ENCODE measurements at regions not wholly inside any gene's neighbourhood (a gene's known extent, or its start where the extent isn't known, plus 50 kb on each side); places are given as distances from the start of the nearest gene placed in this dataset.

DNA sequence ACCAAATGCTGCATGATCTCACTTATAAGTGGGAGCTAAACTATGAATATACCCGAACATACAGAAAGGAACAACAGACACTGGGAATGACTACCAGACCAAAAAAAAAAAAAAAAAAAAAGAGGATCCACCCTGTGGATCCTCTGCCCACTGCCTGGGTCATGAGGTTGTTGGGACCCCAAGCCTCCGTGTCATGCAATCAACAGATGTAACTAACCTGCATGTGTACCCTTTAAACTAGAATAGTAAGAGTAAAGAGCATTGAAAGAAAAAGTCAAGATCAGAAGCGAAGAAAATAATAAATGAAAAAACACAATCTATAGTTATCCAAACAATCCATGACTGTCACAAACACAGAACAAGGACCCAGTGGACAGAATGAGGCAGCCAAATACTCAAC lies 109.5 kb upstream of the TOP3B start:
- DNase-seq: no peak

- DNase-seq: no peak
Measured at GRCh38 chr22:22091400-22091878, 108.9 kb upstream of the TOP3B start.

DNA sequence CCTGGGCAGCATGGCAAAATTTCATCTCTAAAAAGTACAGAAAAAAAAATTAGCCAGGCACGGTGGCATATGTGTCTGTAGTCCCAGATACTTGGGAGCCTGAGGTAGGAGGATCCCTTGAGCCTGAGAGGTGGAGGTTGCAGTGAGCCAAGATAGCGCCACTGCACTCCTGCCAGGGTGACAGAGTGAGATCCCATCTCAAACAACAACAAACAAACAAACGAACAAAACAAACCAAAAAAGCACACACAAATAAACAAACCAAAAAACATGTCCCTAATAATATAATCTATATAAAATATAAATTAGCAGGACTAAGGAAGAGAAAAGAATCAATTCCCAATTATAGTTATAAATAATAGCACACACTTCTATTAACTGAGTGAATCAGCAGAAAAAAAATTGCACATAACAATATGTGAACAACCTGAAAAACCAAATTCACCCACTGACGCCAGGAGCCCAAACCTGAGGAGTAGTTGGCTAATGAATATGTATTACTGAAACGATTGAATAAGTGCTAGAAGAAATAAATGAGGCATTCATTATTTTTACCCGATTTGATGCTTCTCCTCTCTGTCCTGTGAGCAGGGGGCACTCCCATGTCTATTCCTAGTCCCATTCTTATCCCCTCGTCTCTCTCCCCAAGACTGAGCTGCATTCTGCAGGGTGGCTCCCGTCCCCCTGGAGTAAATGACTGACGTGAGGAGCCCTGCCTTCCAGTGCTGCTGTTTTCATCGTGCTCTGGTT lies 108.2 kb upstream of the TOP3B start:
- no peak for DNase-seq

DNA sequence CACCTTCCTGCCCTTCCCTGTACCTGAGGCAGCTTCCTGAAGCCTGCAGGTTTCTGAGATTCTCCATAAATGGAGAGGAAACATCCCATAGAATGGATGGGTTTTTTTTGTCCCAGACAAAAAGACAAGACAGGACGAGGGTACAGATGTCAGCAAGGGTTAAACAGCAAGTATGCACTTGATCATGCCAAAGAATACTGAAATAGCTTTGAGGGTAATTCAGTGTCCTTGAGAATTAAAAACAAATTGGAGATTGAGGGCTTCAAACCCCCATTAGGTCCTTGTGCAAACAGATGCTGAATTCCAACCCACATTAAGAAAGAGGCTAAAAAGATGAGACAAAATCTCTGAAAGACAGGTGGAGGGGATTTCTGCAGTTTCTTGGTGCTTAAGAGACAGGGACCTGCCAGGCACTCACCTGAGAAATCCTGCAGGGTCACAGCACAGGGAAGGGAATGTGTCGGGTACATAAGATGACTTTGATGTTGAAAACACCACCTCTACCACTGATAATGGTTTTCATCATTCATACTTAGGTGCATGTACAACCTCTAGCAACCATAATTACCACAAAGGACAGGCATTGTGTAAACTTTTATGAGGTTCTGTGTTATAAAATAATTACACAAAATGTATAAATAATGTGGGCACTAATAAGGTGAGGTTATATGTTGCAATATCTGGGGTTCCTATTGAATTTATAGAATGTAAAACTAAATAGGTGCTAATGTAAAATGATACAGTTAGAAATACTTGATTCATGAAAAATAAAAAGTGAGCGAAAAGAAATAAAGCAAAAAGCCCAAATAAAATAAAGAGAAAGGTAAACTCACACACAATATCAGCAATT lies 107.1 kb upstream of the TOP3B start:
- DNase-seq: no peak

GRCh38 chr22:22088658-22089458 lies 106.3 kb upstream of the TOP3B start:
- no peak for DNase-seq

GRCh38 chr22:22087854-22088657 lies 105.5 kb upstream of the TOP3B start:
- DNase-seq: no peak

DNA sequence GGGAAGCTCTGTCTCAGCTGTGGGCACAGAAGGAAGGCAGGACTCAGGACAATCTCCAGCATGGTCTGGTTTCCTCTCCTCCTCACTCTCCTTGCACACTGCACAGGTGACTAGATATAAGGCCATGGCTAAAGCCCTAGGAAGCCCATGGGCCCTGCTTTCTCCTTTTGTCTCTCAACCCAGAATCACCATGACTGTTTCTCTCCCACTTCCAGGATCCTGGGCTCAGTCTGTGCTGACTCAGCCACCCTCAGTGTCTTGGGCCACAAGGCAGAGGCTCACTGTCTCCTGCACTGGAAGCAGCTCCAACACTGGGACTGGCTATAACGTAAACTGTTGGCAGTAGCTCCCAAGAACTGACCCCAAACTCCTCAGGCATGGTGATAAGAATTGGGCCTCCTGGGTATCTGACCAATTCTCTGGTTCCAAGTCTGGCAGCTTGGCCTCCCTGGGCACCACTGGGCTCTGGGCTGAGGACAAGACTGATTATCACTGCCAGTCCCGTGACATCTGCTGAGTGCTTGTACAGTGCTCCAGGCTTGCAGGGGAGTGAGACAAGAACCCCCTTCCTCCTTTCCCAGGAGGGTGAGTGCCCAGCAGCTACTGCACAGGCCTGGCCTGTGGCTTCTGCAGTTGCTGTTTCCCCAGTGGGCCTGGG lies 104.0 kb upstream of the TOP3B start:
- no peak for DNase-seq

DNA sequence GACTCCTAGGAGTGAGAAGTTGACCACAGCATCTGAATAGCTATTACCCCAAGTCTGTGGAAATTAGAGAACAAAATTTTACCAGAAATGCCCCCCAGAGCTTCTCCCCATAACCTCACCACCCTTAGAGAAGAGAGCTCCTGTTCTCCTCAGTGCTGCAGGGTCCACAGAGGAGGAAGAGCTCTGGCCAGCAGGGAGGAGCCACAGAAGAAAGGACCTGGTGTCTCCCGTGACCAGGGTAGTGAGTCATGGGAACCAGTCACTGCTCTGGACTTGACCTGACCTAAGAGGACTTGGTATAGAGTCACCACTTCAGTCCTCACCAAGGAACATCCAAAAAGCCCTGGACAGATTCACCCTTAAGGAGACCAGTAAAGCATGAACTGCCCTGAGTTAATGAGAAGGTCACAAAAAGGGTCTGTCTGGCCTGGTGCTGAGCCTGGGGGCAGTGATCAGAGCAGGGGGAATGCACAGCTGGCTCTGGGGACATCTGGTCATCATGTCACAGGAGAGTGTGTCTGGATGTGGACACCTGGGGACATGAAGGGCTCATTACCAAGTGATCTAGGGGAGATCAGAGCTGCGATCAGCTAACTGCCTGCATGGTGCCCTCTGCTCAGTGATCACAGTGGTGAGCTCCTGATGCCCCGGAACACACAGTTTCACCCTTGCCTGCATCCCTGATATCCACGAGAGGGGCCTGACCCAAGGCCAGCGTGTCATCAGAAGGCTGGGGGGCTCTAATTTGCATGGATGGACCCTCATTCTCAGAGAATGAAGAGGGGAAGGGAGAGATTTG lies 103.3 kb upstream of the TOP3B start:
- DNase-seq: no peak

DNA sequence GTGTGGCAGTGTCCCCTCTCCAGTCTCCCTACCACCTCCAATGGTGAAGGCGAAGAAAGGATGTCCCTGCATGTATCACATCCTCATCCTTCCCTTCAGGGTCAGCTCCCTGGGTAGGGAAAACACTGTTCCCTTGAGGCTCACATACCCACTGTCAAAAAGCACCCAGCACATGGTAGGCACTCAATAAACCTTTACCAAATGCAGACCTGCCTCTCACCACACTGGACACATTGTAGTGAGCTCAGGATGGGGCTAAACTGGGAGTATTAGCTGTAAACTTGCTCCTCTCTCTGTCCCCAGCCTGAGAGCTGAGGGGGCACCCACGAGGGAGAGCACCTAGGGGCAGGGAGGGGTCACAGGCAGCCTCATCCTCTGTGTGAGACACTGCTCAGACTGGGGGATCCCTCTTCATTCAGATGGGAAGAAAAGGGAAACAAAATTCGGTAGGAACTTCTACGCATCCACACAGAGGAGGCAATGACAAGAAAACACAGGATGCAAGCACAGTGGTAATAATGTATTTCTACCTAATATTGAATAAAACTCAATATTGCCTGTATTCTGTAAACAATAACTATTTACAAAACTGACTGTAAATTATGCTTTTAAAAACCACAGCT lies 101.6 kb upstream of the TOP3B start:
- no peak for DNase-seq

- DNase-seq: no peak
Measured at GRCh38 chr22:22082960-22083359, 100.4 kb upstream of the TOP3B start.

DNA sequence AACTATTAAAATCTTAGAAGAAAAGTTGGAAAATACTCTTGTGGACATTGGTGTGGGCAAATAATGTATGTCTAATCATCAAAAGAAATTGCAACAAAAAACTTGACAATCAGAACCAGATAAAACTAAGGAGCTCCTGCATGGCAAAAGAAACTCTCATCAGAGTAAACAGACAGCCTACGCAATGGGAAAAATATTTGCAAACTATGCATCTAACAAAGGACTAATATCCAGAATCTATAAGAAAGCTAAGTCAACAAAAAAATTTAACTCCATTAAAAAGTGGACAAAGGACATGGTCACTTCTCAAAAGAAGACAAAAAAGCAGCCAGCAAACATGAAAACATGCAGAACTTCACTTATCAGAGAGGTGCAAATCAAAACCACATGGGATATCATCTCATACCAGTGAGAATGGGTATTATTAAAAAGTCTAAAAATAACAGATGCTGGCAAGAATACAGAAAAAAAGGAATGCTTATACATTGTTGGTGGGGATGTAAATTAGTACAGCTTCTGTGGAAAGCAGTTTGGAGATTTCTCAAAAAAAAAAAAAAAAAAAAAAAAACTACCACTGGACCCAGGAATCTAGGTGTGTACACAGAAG lies 99.7 kb upstream of the TOP3B start:
- DNase-seq: no peak

DNA sequence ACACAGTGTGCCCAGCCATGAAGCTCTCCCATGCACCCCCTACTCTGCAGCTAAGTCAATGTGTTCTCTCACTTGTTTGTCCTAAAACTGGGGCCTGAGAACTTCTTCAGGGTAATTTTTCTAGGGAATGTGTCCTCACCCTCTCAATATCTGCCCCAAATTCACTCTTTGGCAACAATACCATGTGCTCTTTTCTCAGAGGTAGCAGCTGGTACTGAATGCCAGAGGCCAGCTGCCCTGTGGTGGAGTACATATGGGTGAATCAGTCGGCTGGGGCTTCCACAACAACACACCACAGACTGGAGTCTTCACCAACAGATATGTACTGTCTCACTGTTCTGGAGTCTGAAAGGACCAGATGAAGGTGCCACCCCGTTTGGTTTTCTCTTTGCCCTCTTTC lies 97.7 kb upstream of the TOP3B start:
- DNase-seq: no peak

- no peak for DNase-seq
Measured at GRCh38 chr22:22079404-22080148, 97.0 kb upstream of the TOP3B start.

DNA sequence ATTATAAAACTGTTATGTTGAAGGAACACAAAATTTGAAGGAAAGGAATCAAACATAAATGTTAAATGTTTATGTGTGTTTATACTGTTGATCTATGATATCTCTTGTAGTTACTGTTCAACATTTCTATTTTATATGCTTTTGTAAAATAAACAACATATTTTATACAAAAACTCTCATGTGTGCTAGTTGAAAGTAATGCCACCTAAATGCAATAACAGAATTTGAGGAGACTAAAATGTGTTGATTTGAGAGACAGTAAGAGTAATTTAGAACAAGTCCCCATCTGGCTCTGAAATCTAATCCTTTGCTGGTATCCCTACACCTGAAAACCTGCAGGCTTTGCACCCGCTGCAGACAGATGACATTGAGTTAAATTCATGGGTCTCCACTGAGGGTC lies 95.7 kb upstream of the TOP3B start:
- no peak for DNase-seq

DNA sequence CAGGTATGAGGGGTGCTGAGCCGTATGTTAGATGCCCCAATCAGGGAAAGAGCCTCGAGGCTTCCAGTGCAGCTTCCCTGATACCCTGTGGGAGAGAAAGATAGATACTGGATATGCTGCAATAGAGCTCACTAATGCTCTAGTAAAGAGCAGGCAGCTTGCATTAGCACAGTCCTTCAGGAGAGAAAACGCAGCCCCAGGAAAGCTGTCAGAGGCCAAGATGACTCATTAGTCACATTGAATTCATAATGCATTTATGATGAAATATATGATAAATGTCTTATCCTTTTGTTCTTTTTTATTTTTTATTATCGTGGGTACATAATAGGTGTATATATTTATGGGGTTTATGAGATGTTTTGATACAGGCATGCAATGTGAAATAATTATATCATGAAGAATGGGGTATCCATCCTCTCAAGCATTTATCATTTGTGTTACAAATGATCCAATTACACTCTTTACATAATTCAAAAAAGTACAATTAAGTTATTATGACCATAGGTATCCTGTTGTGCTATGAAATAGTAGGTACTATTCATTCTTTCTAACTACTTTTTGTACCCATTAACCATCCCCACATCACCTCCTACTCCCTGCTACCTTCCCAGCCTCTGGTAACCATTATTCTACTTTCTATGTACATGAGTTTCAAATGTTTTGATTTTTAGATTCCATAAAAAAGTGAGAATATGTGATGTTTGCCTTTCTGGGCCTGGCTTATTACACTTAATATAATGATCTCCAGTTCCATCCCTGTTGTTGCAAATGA lies 94.5 kb upstream of the TOP3B start:
- DNase-seq: no peak

GRCh38 chr22:22076361-22076760 lies 93.8 kb upstream of the TOP3B start:
- no peak for DNase-seq

DNA sequence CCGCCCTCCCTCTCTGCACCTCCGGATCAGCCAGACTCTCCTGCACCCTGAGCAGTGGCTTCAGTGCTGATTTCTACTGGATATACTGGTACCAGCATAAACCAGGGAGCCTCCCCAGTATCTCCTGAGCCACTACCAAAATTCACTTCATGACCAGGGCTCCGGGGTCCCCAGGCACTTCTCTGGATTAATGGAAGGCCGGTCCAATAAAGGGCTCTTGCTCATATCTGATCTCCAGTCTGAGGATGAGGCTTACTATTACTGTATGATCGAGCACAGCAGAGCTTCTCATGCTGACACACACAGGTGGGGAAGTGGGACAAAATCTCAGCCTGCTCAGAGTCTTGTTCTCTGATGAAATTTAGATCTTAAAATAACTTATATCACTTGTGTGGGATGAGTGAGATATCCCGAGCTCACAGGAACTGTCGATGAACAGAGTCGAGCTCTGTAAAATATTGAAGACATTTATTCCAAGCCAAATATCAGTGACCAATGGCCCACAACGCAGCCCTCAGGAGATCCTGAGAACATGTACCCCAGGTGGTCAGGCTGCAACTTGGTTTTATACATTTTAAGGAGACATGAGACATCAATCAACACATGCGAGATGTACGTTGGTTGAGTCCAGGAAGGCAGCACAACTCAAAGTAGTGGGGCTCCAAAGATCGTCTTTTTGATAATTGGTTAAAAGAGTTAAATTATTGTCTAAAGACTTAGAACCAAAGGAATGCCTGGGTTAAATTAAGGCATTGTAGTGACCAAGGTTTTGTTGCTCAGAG lies 93.0 kb upstream of the TOP3B start:
- no peak for DNase-seq
